GM19468 (cell line): ENCODE measurements at regions not wholly inside any gene's neighbourhood (a gene's known extent, or its start where the extent isn't known, plus 50 kb on each side); places are given as distances from the start of the nearest gene placed in this dataset.
A peak's percentile ranks its signal among the peaks of the same experiment; 100 is the strongest.
"Not testable (repeated sequence)": the region's sequence is repeated elsewhere in the genome, so short reads cannot be mapped to it uniquely, and the experiment has no call there.

Experiments
- ATAC-seq: cut with Tn5 transposase; IDR thresholded peaks from one replicate; pipeline ENCODE4 v1.9.1; 2021; ENCODE audit warnings: mild to moderate bottlenecking, moderate library complexity, moderate number of reproducible peaks; ENCODE audit not compliant: unreplicated experiment; ENCODE audit errors: extremely low read depth

DNA sequence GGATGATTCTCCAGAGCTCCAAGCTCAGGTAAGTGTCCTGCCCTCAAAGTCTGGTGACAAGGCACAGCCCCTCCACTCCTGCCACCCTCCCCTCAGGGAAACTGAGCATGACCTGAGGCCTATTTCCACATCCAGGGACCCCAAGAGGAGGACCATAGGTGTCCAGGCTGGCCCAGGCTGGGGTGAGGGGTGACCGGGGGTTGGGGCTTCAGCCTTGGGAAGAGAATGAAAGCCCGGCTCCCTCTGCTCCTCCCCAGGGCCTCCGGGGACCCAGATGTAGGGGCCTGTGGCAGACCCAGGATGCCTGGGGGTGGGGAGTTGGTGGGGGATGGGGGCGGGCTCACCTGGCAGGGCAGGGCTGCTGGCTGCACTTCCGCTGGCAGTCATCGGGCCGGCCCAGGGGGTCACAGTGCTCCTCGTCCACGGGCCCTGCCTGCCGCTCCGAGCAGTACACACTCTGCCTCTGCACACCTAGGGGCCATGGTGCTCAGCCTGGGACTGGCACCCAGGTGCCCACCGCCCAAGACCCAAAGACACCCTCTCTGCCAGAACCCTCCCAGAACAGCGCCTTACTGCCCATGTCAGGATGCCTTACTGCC, 116.5 kb upstream of the AKAP13 start:
- not testable (repeated sequence) for ATAC-seq

DNA sequence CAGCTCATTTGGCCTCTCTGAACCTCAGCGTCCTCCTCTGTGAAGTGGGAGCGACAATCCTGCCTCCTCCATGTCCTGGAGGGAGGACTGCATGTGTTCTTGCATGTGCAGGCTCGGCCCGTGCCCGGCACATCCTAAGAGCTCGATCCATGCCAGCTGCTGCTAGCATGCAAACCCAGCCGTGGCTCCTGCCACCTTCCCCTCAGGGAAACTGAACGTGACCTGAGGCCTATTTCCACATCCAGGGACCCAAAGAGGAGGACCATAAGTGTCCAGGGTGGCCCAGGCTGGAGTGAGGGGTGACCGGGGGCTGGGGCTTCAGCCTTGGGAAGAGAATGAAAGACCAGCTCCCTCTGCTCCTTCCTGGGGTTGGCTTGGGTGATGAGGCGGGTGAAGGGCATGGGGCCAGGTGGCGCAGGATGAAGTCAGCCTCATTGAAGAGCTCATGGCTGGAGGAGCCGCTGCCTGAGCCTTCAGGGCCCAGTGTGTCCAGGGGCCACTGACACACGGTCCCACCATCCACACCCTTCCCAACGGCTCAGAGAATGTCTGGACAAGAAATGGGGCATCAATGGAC, 115.7 kb upstream of the AKAP13 start:
- not testable (repeated sequence) for ATAC-seq

DNA sequence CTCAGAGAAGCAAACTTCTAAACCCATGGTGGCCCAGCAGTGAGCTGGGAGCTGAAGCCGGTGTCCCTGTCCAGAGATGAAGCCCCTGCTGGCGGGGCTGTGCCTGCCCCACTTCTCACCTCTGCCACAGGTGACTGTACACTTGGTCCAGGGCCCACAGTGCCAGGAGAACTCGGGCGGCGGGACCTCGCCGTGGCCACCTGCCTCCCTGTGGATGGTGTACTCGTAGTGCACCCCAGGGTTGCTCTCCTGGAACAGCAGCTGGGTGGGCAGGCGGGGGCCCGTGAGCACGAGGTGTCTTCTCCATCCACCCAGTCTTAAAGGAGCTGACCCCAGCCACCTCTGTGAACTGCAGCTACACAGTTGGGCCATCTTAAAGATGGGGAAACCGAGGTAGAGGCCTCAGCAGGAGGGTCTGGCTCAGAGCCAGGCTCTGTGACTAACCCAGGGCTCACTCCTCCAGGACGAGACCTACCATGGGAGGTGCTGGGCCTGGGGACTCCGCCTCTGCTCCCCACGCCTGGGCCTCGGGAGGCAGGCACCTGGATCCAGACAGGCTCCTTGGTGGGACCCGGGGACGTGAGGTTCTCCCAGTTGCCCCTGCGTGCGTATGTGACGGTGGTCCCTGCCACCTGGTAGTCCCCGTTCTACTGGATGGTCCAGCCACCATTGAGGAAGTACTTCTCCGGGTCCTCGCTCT, 113.1 kb upstream of the AKAP13 start:
- ATAC-seq, result not testable (repeated sequence)

DNA sequence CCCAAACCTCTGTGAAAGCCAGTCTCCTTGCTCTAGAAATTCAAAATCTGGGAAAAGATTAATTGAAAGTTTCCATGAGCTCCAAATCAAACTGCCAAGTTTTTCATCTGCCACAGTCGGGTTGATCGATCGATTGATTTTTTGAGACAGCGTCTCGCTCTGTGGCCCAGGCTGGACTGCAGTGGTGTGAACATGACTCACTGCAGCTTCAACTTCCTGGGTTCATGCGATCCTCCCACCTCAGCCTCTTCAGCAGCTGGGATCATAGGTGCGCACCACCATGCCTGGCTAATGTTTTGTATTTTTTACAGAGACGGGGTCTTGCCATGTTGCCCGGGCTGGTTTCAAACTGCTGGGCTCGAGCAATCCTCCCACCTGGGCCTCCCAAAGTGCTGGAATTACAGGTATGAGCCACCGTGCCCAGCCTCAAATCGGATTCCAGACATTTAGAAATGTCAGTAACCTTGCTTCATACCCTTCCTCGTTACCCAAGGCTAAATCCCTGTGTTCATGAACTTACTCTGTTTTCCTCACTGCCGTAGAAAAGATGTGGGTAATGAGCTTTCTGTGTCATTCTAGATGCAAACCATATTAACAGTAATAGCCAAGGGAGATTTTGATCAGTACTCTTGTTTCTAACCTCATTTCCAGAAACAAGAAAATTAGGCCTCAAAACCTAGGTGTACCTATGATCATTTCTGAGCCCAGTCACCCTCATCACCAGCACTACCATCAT, 105.9 kb upstream of the AKAP13 start:
- no peak for ATAC-seq

GRCh38 chr15:85276508-85276907, 103.9 kb upstream of the AKAP13 start:
- ATAC-seq, result no peak

DNA sequence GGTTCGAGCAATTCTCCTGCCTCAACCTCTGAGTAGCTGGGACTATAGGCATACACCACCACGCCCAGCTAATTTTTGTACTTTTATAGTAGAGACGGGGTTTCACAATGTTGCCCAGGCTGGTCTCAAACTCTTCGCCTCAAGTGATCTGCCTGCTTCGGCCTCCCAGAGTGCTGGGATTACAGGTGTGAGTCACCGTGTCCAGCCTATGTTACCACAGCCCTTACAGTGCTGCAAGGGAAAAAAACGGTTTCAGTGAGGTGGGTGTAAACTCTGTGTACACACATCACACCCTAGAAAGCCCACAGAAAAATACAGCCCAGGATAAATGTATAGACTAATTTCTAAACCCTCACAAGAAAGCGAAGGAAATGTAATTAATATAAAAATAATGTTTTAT, 103.5 kb upstream of the AKAP13 start:
- no peak for ATAC-seq

DNA sequence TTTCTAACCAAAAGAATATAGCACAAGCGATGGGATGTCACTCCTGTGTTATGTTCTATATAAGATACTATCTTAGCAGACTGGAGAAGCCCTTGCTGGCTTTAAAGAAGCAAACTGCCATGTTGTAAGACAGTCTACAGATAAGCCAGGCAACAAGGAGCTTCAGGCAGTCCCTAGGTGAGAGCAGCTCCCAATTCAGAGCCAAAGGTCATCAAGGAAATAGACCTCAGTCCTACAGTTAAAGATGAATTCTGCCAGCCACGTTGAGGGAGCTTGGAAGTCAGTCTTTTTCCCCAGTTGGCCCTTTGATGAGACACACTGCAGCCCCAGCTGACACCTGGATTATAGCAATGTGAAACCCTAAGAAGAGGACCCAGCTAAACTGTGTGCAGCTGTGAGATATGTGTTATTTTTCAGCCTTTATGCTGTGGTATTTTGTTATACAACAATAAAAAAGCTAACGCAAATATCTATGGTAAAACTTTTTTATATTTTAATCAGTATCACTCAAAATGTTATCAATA, 102.5 kb upstream of the AKAP13 start:
- no peak for ATAC-seq

GRCh38 chr15:85280203-85280602, 100.2 kb upstream of the AKAP13 start:
- ATAC-seq, result no peak

GRCh38 chr15:85281293-85281882, 99.0 kb upstream of the AKAP13 start:
- no peak for ATAC-seq

DNA sequence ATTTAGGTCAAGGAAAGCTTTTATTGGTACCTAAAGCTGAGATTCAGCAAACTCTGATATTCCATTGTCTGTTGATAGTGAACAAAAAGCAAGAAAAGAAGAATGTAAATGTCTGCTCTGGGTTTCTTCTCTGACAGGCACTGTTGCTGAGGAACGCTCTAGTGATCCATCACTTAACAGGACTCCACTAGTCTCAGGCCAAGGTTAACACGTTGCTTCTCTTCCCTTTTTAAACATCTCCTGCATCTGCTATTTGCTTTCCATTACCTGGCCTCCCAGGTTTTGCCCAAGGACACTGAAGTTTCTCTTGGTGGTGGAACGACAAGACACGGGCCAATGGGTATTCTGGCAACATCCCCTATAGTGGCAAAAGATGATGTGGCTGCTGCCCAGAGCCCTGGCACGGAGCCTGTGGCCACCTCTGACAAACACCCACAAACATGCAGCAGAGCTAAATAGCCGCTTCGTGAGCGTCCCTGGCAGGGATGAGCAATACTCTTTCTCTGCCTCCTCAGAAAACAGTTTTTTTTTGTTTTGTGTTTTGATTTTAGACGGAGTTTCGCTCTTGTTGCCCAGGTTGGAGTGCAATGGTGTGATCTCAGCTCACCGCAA, 97.8 kb upstream of the AKAP13 start:
- ATAC-seq, result no peak

GRCh38 chr15:85283815-85284214, 96.6 kb upstream of the AKAP13 start:
- ATAC-seq, result peak; percentile 86

- ATAC-seq, result peak; percentile 56
Measured at GRCh38 chr15:85284497-85284896, 95.9 kb upstream of the AKAP13 start.

- ATAC-seq, result no peak
Measured at GRCh38 chr15:85289677-85290365, 90.6 kb upstream of the AKAP13 start.

GRCh38 chr15:85292583-85292982, 87.8 kb upstream of the AKAP13 start:
- ATAC-seq, result not testable (repeated sequence)

- peak; percentile 58 for ATAC-seq
Measured at GRCh38 chr15:85296615-85297402, 83.6 kb upstream of the AKAP13 start.

DNA sequence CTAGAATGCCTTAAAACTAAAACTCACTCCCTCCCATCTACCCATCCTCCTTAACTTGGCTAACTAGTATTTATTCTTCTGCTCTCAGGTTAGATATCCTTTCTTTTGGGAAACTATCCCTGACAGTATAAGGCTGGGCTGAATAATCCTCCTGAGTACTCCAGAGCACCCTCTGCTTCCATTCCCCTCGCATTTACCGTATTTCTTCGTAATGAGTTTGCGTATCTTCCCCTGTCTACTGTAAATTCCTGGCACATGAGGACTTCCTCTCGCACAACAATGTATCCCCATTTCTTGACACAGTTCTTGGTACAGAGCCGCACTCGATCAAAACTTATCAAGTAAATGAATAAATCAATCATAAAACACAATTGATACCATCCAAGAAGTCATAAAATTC, 82.9 kb upstream of the AKAP13 start:
- no peak for ATAC-seq

GRCh38 chr15:85298366-85298765, 82.0 kb upstream of the AKAP13 start:
- no peak for ATAC-seq

DNA sequence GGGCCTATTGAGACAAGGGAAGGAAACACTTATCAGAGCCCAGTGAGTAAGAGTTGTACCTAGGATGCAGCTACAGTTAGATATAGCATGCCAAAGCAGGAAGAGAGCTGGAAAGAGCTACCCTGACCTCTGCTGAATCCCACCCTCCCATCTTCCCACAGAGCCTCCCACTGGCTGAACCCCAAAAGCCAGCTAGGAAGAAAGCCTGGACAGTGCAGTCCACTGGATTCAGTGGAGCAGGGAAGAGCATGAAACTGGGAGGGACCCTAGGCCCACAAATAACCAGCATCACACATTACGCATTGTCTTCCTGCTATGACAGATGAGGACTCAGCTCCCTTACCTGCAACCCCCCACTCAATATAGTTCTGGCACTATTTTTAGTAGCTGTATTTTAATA, 81.5 kb upstream of the AKAP13 start:
- ATAC-seq, result no peak

DNA sequence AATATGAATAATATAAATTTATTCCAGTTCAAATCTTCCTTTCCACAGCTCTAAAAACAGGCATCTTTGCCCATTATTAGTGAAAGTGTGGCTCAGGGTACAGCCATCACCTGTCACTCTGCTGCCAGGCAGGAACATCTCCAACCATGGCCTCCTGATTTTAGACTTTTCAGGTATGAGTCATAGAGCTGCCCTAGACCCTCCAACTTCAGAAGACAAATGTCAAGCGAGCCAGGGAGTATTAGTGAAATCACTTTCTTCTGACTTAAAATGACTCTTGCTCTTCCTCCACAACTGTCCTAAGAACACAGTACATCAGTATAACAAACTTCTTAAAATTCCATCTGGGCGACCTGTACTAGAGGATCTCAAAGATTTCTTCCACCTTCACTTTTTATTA, 78.1 kb upstream of the AKAP13 start:
- no peak for ATAC-seq
